Aorta (tissue), 5 donors: ENCODE measurements at regions not wholly inside any gene's neighbourhood (a gene's known extent, or its start where the extent isn't known, plus 50 kb on each side); places are given as distances from the start of the nearest gene placed in this dataset.
"Not testable (repeated sequence)": the region's sequence is repeated elsewhere in the genome, so short reads cannot be mapped to it uniquely, and the experiment has no call there.

Source experiments
- ATAC-seq: fragments of 200-7000 bp; cut with Tn5 transposase; one replicate; pipeline ENCODE4 v1.9.1; 2022; ENCODE audit warnings: moderate library complexity; ENCODE audit not compliant: low FRiP score
- DNase-seq, 2 donors: peaks; one replicate each; pipeline ENCODE4 v3.0.0-alpha.2; 2020
- H3K27ac ChIP-seq, 2 donors: one replicate each; pipeline ENCODE4 v1.5.1; 2013; ENCODE audit warnings: low read length in 2 of 2, mild to moderate bottlenecking in 2 of 2, moderate library complexity in 2 of 2, control low read depth in 1 of 2, inconsistent platforms in 1 of 2, low read depth in 1 of 2
- H3K27me3 ChIP-seq, 2 donors: one replicate each; pipeline ENCODE4 v1.6.1; 2013; ENCODE audit warnings: control low read depth in 1 of 2, low read length in 1 of 2, mild to moderate bottlenecking in 1 of 2, moderate library complexity in 1 of 2; ENCODE audit not compliant: insufficient read depth in 2 of 2, control insufficient read depth in 1 of 2
- H3K36me3 ChIP-seq, 2 donors: one replicate each; pipeline ENCODE4 v1.6.1; 2013; ENCODE audit warnings: control low read depth in 1 of 2, low read length in 1 of 2, mild to moderate bottlenecking in 1 of 2; ENCODE audit not compliant: insufficient read depth in 2 of 2, control insufficient read depth in 1 of 2
- H3K4me1 ChIP-seq, 2 donors: one replicate each; pipeline ENCODE4 v1.6.1; 2013; ENCODE audit warnings: low read length in 2 of 2, control low read depth in 1 of 2, mild to moderate bottlenecking in 1 of 2, moderate library complexity in 1 of 2; ENCODE audit not compliant: insufficient read depth in 2 of 2, control insufficient read depth in 1 of 2
- H3K4me3 ChIP-seq, 2 donors: one replicate each; pipeline ENCODE4 v1.5.1; 2013; ENCODE audit warnings: low read length in 2 of 2, control low read depth in 1 of 2, mild to moderate bottlenecking in 1 of 2
- H3K9me3 ChIP-seq: one replicate; pipeline ENCODE4 v1.6.1; 2013; ENCODE audit warnings: mild to moderate bottlenecking, low read length; ENCODE audit not compliant: control insufficient read depth
- WGBS, 2 donors: extraction: QIAGEN DNeasy Blood & Tissue Kit; methylation state at CpG; one replicate each; pipeline ENCODE4 v1.1.7; 2013; 5-methylcytosine and 5-hydroxymethylcytosine counted together
- intact Hi-C, 2 donors: fragments of 100-400 bp; cut with DNase I; formaldehyde crosslinking; loops; one replicate each; pipeline versions ENCODE4 v1.14.2 to v1.15.0; 2022
- donor health status: healthy with polysubstance abuse.
- donor health status: Bipolar disorder and iron deficiency.
- donor health status: DM: no; HTN: no; CAD: no.
- donor health status: DM: no; HTN: no; CAD: no.
- donor health status: DM: yes; HTN: yes; CAD: no.

- H3K27me3 ChIP-seq, intact Hi-C loops, DNase-seq, ATAC-seq, H3K27ac ChIP-seq, H3K9me3 ChIP-seq, H3K36me3 ChIP-seq, H3K4me1 ChIP-seq, H3K4me3 ChIP-seq: not testable (repeated sequence)
- 90 to 91% methylated on average over 7 of the region's 7 CpGs for WGBS, 2 donors
These were observed 482.4 kb upstream of the CNTN5 start for GRCh38 chr11:98538358-98538757.

- Histone ChIP-seq H3K4me1 (no peaks in the 10 kb centered on the region), H3K4me3 (no peak overlapping the region), H3K27ac (no peak overlapping the region), H3K9me3 (no peaks in the 10 kb centered on the region), H3K27me3 (no peaks in the 10 kb centered on the region), H3K36me3 (no peaks in the 10 kb centered on the region)
- DNase-seq, result no peak
- 84 to 88% methylated on average over 5 of the region's 5 CpGs for whole genome bisulfite sequencing, 2 donors
- ATAC-seq, result no peak
- intact Hi-C loops, result no loop called here
These were observed 475.1 kb upstream of the CNTN5 start for GRCh38 chr11:98545544-98546175.

GRCh38 chr11:98549571-98549970 is 471.2 kb upstream of the CNTN5 start:
- H3K9me3 ChIP-seq, result no peaks in the 10 kb centered on the region
- ATAC-seq (no peak), DNase-seq (no peak)
- no peaks in the 10 kb centered on the region for H3K36me3 ChIP-seq
- no peak overlapping the region for H3K4me3 ChIP-seq
- no peaks in the 10 kb centered on the region for H3K4me1 ChIP-seq
- intact Hi-C loops, result no loop called here
- no peak overlapping the region for H3K27ac ChIP-seq
- WGBS, 2 donors, result 82 to 89% methylated on average over 3 of the region's 3 CpGs
- no peaks in the 10 kb centered on the region for H3K27me3 ChIP-seq

- intact Hi-C loops, result no loop called here
- Histone ChIP-seq H3K27ac (no peak overlapping the region), H3K4me3 (no peak overlapping the region), H3K27me3 (no peaks in the 10 kb centered on the region), H3K9me3 (no peaks in the 10 kb centered on the region), H3K4me1 (no peaks in the 10 kb centered on the region), H3K36me3 (no peaks in the 10 kb centered on the region)
- DNase-seq, result no peak
- no peak for ATAC-seq
These were observed 460.8 kb upstream of the CNTN5 start for GRCh38 chr11:98559961-98560360.

- Histone ChIP-seq H3K4me1 (no peaks in the 10 kb centered on the region), H3K27ac (no peak overlapping the region), H3K27me3 (peaks cover 0 to 6% of the 10 kb centered on the region in 2 donors), H3K9me3 (no peaks in the 10 kb centered on the region), H3K4me3 (no peak overlapping the region), H3K36me3 (no peaks in the 10 kb centered on the region)
- intact Hi-C loops, result no loop called here
- ATAC-seq (no peak), DNase-seq (no peak)
- WGBS, 2 donors, result 33 to 53% methylated on average over 4 of the region's 4 CpGs
These were observed 459.5 kb upstream of the CNTN5 start for GRCh38 chr11:98561252-98561651.

DNA sequence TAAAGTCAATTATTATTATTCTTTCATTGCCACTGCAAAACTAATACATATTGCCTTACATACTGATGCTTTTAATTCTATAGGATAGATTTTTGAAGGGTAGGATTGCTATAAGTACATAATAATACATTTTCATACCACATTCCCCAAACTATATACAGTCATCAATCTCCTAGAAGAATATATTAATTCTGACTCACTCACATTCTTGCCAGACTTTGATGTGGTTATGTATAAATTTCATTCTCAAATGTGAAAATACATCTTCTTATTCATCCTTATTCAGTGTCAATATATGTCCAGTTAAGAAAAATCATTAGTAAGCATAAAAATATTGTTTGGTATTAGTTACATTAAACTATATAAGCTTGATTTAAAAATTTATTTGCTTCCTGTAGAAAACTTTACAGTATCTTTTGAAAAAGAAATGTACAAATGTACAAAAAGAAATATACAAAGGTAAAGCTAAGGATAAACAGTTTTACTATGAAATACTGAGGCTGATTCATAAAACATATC is 458.8 kb upstream of the CNTN5 start:
- intact Hi-C loops, result no loop called here
- DNase-seq, result no peak
- no peaks in the 10 kb centered on the region for H3K4me1 ChIP-seq
- H3K9me3 ChIP-seq, result no peaks in the 10 kb centered on the region
- peaks cover 0 to 6% of the 10 kb centered on the region in 2 donors for H3K27me3 ChIP-seq
- H3K27ac ChIP-seq, result no peak overlapping the region
- ATAC-seq, result no peak
- no peak overlapping the region for H3K4me3 ChIP-seq
- no peaks in the 10 kb centered on the region for H3K36me3 ChIP-seq

DNA sequence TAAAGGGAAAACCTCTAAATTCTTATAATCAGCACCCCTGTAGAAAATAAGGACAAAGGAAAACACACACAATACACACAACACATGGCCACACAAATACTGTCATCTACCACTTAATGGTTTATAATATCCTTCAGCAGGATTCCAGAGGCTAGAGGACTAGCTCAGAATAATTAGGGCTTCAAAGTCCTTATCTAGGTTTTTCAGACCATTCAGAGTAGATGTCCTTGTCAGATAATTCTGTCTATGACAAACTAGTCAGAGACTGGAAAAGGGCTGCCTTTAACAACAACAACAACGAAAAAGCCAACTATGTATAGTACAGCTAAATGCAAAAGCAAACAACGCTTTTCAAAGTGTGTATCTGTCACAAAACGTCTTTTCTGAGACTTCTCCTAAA is 456.5 kb upstream of the CNTN5 start:
- Histone ChIP-seq H3K36me3 (no peaks in the 10 kb centered on the region), H3K9me3 (no peaks in the 10 kb centered on the region), H3K4me3 (no peak overlapping the region), H3K27ac (no peak overlapping the region), H3K27me3 (peaks cover 0 to 6% of the 10 kb centered on the region in 2 donors), H3K4me1 (no peaks in the 10 kb centered on the region)
- 46 to 52% methylated on average over 3 of the region's 3 CpGs for WGBS, 2 donors
- ATAC-seq (no peak), DNase-seq (no peak)
- intact Hi-C loops, result no loop called here

DNA sequence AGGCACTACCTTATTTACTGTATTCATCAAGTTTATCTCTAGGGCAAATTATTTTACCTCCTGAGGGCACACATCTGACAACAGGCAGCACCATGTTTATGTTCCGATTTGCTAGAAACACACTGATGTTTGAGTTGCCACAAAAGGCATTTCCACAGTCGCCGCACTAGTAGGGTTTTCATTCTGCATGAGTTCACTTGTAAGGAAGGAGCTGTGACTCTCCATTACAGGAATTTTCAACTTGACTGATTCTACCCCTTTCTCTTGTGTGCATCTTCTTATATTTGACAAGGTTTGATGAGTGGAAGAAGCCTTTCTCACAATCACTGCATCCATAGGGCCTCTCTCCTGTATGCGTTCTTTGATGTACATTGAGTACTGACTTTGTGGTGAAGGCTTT is 455.9 kb upstream of the CNTN5 start:
- H3K27me3 ChIP-seq, result peaks cover 0 to 6% of the 10 kb centered on the region in 2 donors
- H3K4me1 ChIP-seq, result no peaks in the 10 kb centered on the region
- no peaks in the 10 kb centered on the region for H3K9me3 ChIP-seq
- no peak overlapping the region for H3K4me3 ChIP-seq
- ATAC-seq (no peak), DNase-seq (no peak)
- intact Hi-C loops, result no loop called here
- 82 to 87% methylated on average over 4 of the region's 4 CpGs for WGBS, 2 donors
- no peak overlapping the region for H3K27ac ChIP-seq
- H3K36me3 ChIP-seq, result no peaks in the 10 kb centered on the region

GRCh38 chr11:98565311-98565710 is 455.4 kb upstream of the CNTN5 start:
- 66 to 72% methylated on average over 5 of the region's 5 CpGs for WGBS, 2 donors
- no peaks in the 10 kb centered on the region for H3K9me3 ChIP-seq
- H3K4me1 ChIP-seq, result no peaks in the 10 kb centered on the region

More at GRCh38 chr11:98565311-98565710, 455.4 kb upstream of the CNTN5 start:
- H3K27me3 ChIP-seq, result peaks cover 0 to 6% of the 10 kb centered on the region in 2 donors
- no peak for ATAC-seq
- intact Hi-C loops, result no loop called here
- DNase-seq, result no peak
- H3K36me3 ChIP-seq, result no peaks in the 10 kb centered on the region
- H3K4me3 ChIP-seq, result no peak overlapping the region
- H3K27ac ChIP-seq, result no peak overlapping the region
